ENCODE measurements at regions not wholly inside any gene's neighbourhood (a gene's known extent, or its start where the extent isn't known, plus 50 kb on each side); places are given as distances from the start of the nearest gene placed in this dataset.

GRCh38 chr3:193114431-193115340 is 126.3 kb upstream of the PLAAT1 start:
- Histone ChIP-seq H3K9ac (no peak overlapping the region), H3K79me2 (ENCODE audit: insufficient read depth) (no peaks in the 10 kb centered on the region), H3K9me2 (no peaks in the 10 kb centered on the region), H3K27me3 (ENCODE audit: insufficient read depth) (no peaks in the 10 kb centered on the region), H3K4me2 (no peak overlapping the region), H3K4me3 (ENCODE audit: low read depth in 2 of 2, low read length in 1 of 2) (no peak overlapping the region), H3K9me3 (no peaks in the 10 kb centered on the region), H3K36me3 (replicated peaks in 1 of 2; ENCODE audit: control insufficient read depth in 1 of 2, insufficient read depth in 2 of 2, low read length in 1 of 2) (no peaks in the 10 kb centered on the region), H4K20me1 (ENCODE audit: insufficient read depth) (no peaks in the 10 kb centered on the region), H3K27ac (ENCODE audit: low read depth in 2 of 2, low read length in 1 of 2) (no peak overlapping the region), H3K4me1 (ENCODE audit: control insufficient read depth in 1 of 2, insufficient read depth in 2 of 2, low read depth in 1 of 2, low read length in 1 of 2) (no peaks in the 10 kb centered on the region), H3F3A (replicated peaks; ENCODE audit: insufficient read depth) (no peaks in the 10 kb centered on the region), H2AFZ (ENCODE audit: low read depth) (no peak overlapping the region)
- 38% methylated on average over 10 of the region's 10 CpGs for WGBS (ENCODE audit: low lambda C conversion rate)
- no peak for DNase-seq
- ChIA-PET POLR2A (no interaction called here), CTCF (no interaction called here)
- TF ChIP-seq GABPA (IDR thresholded peaks at IDR 0.05; ENCODE audit: low read depth) (no peak), FOXJ3 (CRISPR knock-in tag; IDR thresholded peaks at IDR 0.05) (no peak), YY1 (IDR thresholded peaks at IDR 0.05; ENCODE audit: low read depth) (no peak), TEAD4 (IDR thresholded peaks at IDR 0.05; ENCODE audit: borderline replicate concordance, insufficient read depth) (no peak), GATA2 (CRISPR knock-in tag; IDR thresholded peaks at IDR 0.05) (no peak), MXI1 (IDR thresholded peaks at IDR 0.05; ENCODE audit: low read depth, low read length) (no peak), CHD2 (IDR thresholded peaks at IDR 0.05; ENCODE audit: low read length, partially characterized antibody) (no peak), CTCF (IDR thresholded peaks at IDR 0.05) (no peak), FOXM1 (IDR thresholded peaks at IDR 0.05; ENCODE audit: low read depth) (no peak), EP300 (IDR thresholded peaks at IDR 0.05; ENCODE audit: borderline replicate concordance in 1 of 2, low read depth in 1 of 2, low read length in 1 of 2) (no peak), USF1 (IDR thresholded peaks at IDR 0.05; ENCODE audit: borderline replicate concordance, low read depth) (no peak), ELF1 (IDR thresholded peaks at IDR 0.05) (no peak), SMC3 (IDR thresholded peaks at IDR 0.05; ENCODE audit: low read depth, low read length) (no peak), EZH2phosphoT487 (IDR thresholded peaks at IDR 0.05; ENCODE audit: borderline replicate concordance, low read depth) (no peak), FOSL2 (IDR thresholded peaks at IDR 0.05; ENCODE audit: borderline replicate concordance, low read depth) (no peak), TAF1 (IDR thresholded peaks at IDR 0.05; ENCODE audit: borderline replicate concordance, low read depth, low read length) (no peak), POLR2AphosphoS5 (IDR thresholded peaks at IDR 0.05; ENCODE audit: low read depth, low read length) (no peak)
